ENCODE measurements at regions not wholly inside any gene's neighbourhood (a gene's known extent, or its start where the extent isn't known, plus 50 kb on each side); places are given as distances from the start of the nearest gene placed in this dataset.

DNA sequence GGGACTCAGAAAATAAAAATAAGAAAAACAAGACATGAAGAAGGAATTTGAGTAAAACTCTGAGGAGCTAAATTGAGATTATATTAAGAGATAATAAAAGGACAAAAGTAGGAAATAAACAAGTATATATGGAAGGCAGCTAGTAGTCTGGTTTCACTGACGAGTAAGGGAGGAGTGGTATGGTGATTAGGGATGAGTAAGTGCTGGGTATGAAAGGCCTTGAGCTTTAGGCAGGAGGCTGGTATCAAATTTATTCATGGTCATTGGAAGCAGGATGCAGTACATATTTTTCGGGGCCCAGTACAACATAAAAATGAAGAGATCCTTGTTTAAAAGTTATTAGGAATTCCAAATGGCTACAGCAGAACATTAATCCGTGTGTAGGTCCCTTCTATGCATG is 789.7 kb upstream of the PRMT6 start:
- no peak for TF ChIP-seq POLR2A (IDR thresholded peaks at IDR 0.05; ENCODE audit: low read depth, low read length)
- TF ChIP-seq TAF1 (IDR thresholded peaks at IDR 0.05; ENCODE audit: low read depth, low read length): no peak
- TF ChIP-seq POLR2AphosphoS5 (IDR thresholded peaks at IDR 0.05; ENCODE audit: low read depth, low read length): no peak
